ENCODE measurements at regions not wholly inside any gene's neighbourhood (a gene's known extent, or its start where the extent isn't known, plus 50 kb on each side); places are given as distances from the start of the nearest gene placed in this dataset.

DNA sequence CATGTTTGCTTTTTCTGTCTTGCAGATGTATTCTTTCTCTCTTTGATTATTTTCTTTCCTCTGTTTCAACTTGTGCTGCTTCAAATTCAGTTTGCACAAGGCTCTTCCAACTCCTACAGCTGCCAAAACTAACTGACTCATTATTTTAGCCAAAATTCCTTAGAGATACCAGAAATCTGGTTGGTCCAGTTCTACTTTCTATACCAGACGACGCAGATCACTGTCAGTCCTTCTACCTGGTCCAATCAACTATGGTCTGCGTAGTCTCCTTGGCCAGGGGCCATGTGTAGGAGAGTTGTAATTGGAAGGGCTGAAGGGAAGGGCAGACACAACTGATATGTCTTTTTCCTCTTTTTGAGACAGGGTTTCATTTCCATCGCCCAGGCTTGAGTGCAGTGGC is 51.9 kb upstream of the JAK2 start:
- Histone ChIP-seq H3K27me3 (ENCODE audit: insufficient read depth) (no peaks in the 10 kb centered on the region), H3F3A (replicated peaks; ENCODE audit: low read depth) (no peaks in the 10 kb centered on the region), H3K4me2 (no peak overlapping the region), H3K4me1 (ENCODE audit: insufficient read depth) (no peaks in the 10 kb centered on the region), H3K79me2 (replicated peaks; ENCODE audit: insufficient read depth) (no peaks in the 10 kb centered on the region), H4K20me1 (replicated peaks; ENCODE audit: insufficient read depth) (no peaks in the 10 kb centered on the region), H3K4me3 (no peak overlapping the region), H3K9me2 (ENCODE audit: insufficient read depth) (no peaks in the 10 kb centered on the region), H2AFZ (no peak overlapping the region), H3K27ac (ENCODE audit: low read depth) (no peak overlapping the region), H3K36me3 (ENCODE audit: insufficient read depth) (no peaks in the 10 kb centered on the region)
- Mint-ChIP-seq H3K36me3 (ENCODE audit: low read depth) (no peaks in the 10 kb centered on the region), H3K4me1 (no peaks in the 10 kb centered on the region), H3K4me3 (no peak overlapping the region), H3K27me3 (ENCODE audit: insufficient read depth, low read depth, poor library complexity) (peaks cover 2% of the 10 kb centered on the region), H3K27ac (no peak overlapping the region), H3K9me3 (no peaks in the 10 kb centered on the region)
- DNase-seq (ENCODE audit: low spot score), result no peak
- ATAC-seq, result no peak
- TF ChIP-seq, protein P1, sequence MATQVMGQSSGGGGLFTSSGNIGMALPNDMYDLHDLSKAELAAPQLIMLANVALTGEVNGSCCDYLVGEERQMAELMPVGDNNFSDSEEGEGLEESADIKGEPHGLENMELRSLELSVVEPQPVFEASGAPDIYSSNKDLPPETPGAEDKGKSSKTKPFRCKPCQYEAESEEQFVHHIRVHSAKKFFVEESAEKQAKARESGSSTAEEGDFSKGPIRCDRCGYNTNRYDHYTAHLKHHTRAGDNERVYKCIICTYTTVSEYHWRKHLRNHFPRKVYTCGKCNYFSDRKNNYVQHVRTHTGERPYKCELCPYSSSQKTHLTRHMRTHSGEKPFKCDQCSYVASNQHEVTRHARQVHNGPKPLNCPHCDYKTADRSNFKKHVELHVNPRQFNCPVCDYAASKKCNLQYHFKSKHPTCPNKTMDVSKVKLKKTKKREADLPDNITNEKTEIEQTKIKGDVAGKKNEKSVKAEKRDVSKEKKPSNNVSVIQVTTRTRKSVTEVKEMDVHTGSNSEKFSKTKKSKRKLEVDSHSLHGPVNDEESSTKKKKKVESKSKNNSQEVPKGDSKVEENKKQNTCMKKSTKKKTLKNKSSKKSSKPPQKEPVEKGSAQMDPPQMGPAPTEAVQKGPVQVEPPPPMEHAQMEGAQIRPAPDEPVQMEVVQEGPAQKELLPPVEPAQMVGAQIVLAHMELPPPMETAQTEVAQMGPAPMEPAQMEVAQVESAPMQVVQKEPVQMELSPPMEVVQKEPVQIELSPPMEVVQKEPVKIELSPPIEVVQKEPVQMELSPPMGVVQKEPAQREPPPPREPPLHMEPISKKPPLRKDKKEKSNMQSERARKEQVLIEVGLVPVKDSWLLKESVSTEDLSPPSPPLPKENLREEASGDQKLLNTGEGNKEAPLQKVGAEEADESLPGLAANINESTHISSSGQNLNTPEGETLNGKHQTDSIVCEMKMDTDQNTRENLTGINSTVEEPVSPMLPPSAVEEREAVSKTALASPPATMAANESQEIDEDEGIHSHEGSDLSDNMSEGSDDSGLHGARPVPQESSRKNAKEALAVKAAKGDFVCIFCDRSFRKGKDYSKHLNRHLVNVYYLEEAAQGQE (IDR thresholded peaks at IDR 0.05; ENCODE audit: unreplicated experiment), result no peak
- TF ChIP-seq, protein P2, sequence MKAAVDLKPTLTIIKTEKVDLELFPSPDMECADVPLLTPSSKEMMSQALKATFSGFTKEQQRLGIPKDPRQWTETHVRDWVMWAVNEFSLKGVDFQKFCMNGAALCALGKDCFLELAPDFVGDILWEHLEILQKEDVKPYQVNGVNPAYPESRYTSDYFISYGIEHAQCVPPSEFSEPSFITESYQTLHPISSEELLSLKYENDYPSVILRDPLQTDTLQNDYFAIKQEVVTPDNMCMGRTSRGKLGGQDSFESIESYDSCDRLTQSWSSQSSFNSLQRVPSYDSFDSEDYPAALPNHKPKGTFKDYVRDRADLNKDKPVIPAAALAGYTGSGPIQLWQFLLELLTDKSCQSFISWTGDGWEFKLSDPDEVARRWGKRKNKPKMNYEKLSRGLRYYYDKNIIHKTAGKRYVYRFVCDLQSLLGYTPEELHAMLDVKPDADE (IDR thresholded peaks at IDR 0.05), result no peak
- no peak for TF ChIP-seq EZH2phosphoT487 (IDR thresholded peaks at IDR 0.05; ENCODE audit: unreplicated experiment)
- TF ChIP-seq NANOG (IDR thresholded peaks at IDR 0.05; ENCODE audit: borderline replicate concordance), result no peak
- TF ChIP-seq ZNF331 (CRISPR knock-in tag; IDR thresholded peaks at IDR 0.05; ENCODE audit: low read depth), result no peak
- no peak for TF ChIP-seq STAT1 (IDR thresholded peaks at IDR 0.05; ENCODE audit: unreplicated experiment)
- no peak for TF ChIP-seq EZH2 (IDR thresholded peaks at IDR 0.05; ENCODE audit: low read depth, unreplicated experiment)
- TF ChIP-seq, protein P3, sequence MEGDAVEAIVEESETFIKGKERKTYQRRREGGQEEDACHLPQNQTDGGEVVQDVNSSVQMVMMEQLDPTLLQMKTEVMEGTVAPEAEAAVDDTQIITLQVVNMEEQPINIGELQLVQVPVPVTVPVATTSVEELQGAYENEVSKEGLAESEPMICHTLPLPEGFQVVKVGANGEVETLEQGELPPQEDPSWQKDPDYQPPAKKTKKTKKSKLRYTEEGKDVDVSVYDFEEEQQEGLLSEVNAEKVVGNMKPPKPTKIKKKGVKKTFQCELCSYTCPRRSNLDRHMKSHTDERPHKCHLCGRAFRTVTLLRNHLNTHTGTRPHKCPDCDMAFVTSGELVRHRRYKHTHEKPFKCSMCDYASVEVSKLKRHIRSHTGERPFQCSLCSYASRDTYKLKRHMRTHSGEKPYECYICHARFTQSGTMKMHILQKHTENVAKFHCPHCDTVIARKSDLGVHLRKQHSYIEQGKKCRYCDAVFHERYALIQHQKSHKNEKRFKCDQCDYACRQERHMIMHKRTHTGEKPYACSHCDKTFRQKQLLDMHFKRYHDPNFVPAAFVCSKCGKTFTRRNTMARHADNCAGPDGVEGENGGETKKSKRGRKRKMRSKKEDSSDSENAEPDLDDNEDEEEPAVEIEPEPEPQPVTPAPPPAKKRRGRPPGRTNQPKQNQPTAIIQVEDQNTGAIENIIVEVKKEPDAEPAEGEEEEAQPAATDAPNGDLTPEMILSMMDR (conservative IDR thresholded peaks at IDR 0.05; ENCODE audit: low read depth in 2 of 2), result no peak
- TF ChIP-seq ZNF114 (CRISPR knock-in tag; IDR thresholded peaks at IDR 0.05), result no peak

DNA sequence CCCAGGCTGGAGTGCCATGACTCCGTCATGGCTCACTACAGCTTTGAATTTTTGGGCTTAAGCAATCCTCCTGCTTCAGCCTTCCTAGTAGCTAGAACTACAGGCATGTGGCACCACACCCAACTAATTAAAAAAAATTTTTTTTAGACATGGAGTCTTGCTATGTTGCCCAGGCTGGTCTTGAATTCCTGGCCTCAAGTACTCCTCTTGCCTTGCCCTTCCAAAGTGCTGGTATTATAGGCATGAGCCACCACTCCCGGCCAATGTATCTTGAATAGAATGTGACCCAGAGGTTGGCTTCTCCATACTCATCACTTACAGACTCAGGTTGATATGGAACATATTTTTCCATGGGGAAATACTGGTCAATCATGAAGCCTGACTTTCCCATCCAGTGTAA is 51.2 kb upstream of the JAK2 start:
- Histone ChIP-seq H3K4me1 (ENCODE audit: insufficient read depth) (no peaks in the 10 kb centered on the region), H3K4me2 (no peak overlapping the region), H3K27ac (ENCODE audit: low read depth) (no peak overlapping the region), H3K9me2 (ENCODE audit: insufficient read depth) (no peaks in the 10 kb centered on the region), H3K4me3 (no peak overlapping the region), H4K20me1 (replicated peaks; ENCODE audit: insufficient read depth) (no peaks in the 10 kb centered on the region), H3K36me3 (ENCODE audit: insufficient read depth) (no peaks in the 10 kb centered on the region), H3K79me2 (replicated peaks; ENCODE audit: insufficient read depth) (no peaks in the 10 kb centered on the region), H3F3A (replicated peaks; ENCODE audit: low read depth) (no peaks in the 10 kb centered on the region), H2AFZ (no peak overlapping the region), H3K27me3 (ENCODE audit: insufficient read depth) (no peaks in the 10 kb centered on the region)
- Mint-ChIP-seq H3K4me1 (no peaks in the 10 kb centered on the region), H3K9me3 (no peaks in the 10 kb centered on the region), H3K36me3 (ENCODE audit: low read depth) (no peaks in the 10 kb centered on the region), H3K27me3 (ENCODE audit: insufficient read depth, low read depth, poor library complexity) (peaks cover 2% of the 10 kb centered on the region), H3K27ac (no peak overlapping the region), H3K4me3 (no peak overlapping the region)
- DNase-seq (ENCODE audit: low spot score) (no peak), ATAC-seq (no peak)
- TF ChIP-seq JUNB (IDR thresholded peaks at IDR 0.05; ENCODE audit: unreplicated experiment), result no peak
- TF ChIP-seq, protein P4, sequence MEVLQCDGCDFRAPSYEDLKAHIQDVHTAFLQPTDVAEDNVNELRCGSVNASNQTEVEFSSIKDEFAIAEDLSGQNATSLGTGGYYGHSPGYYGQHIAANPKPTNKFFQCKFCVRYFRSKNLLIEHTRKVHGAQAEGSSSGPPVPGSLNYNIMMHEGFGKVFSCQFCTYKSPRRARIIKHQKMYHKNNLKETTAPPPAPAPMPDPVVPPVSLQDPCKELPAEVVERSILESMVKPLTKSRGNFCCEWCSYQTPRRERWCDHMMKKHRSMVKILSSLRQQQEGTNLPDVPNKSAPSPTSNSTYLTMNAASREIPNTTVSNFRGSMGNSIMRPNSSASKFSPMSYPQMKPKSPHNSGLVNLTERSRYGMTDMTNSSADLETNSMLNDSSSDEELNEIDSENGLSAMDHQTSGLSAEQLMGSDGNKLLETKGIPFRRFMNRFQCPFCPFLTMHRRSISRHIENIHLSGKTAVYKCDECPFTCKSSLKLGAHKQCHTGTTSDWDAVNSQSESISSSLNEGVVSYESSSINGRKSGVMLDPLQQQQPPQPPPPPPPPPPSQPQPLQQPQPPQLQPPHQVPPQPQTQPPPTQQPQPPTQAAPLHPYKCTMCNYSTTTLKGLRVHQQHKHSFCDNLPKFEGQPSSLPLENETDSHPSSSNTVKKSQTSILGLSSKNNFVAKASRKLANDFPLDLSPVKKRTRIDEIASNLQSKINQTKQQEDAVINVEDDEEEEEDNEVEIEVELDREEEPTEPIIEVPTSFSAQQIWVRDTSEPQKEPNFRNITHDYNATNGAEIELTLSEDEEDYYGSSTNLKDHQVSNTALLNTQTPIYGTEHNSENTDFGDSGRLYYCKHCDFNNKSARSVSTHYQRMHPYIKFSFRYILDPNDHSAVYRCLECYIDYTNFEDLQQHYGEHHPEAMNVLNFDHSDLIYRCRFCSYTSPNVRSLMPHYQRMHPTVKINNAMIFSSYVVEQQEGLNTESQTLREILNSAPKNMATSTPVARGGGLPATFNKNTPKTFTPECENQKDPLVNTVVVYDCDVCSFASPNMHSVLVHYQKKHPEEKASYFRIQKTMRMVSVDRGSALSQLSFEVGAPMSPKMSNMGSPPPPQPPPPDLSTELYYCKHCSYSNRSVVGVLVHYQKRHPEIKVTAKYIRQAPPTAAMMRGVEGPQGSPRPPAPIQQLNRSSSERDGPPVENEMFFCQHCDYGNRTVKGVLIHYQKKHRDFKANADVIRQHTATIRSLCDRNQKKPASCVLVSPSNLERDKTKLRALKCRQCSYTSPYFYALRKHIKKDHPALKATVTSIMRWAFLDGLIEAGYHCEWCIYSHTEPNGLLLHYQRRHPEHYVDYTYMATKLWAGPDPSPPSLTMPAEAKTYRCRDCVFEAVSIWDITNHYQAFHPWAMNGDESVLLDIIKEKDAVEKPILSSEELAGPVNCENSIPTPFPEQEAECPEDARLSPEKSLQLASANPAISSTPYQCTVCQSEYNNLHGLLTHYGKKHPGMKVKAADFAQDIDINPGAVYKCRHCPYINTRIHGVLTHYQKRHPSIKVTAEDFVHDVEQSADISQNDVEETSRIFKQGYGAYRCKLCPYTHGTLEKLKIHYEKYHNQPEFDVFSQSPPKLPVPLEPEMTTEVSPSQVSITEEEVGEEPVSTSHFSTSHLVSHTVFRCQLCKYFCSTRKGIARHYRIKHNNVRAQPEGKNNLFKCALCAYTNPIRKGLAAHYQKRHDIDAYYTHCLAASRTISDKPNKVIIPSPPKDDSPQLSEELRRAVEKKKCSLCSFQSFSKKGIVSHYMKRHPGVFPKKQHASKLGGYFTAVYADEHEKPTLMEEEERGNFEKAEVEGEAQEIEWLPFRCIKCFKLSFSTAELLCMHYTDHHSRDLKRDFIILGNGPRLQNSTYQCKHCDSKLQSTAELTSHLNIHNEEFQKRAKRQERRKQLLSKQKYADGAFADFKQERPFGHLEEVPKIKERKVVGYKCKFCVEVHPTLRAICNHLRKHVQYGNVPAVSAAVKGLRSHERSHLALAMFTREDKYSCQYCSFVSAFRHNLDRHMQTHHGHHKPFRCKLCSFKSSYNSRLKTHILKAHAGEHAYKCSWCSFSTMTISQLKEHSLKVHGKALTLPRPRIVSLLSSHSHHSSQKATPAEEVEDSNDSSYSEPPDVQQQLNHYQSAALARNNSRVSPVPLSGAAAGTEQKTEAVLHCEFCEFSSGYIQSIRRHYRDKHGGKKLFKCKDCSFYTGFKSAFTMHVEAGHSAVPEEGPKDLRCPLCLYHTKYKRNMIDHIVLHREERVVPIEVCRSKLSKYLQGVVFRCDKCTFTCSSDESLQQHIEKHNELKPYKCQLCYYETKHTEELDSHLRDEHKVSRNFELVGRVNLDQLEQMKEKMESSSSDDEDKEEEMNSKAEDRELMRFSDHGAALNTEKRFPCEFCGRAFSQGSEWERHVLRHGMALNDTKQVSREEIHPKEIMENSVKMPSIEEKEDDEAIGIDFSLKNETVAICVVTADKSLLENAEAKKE (CRISPR knock-in tag; IDR thresholded peaks at IDR 0.05), result no peak

All from GM23338 (cell line).